Esophagus muscularis mucosa (tissue), 4 donors: ENCODE measurements at regions not wholly inside any gene's neighbourhood (a gene's known extent, or its start where the extent isn't known, plus 50 kb on each side); places are given as distances from the start of the nearest gene placed in this dataset.

Experiments used
- DNase-seq: peaks from one replicate; pipeline ENCODE4 v3.0.0-alpha.2; 2017; ENCODE audit errors: extremely low spot score
- H3K27ac ChIP-seq, 4 donors: fragments of 200-600 bp; sonication (generic); replicated peaks in 1 of 4; 1 replicate in 3 of 4; 2 replicates in 1 of 4; pipeline ENCODE4 v1.5.1; 2016 to 2019; ENCODE audit warnings: mild to moderate bottlenecking in 1 of 4
- H3K27me3 ChIP-seq, 4 donors: fragments of 200-600 bp; sonication (generic); one replicate each; pipeline versions ENCODE4 v1.5.1 to v1.6.0; 2016 to 2019
- H3K36me3 ChIP-seq, 4 donors: fragments of 200-600 bp; sonication (generic); one replicate each; pipeline ENCODE4 v1.5.1; 2016 to 2019
- H3K4me1 ChIP-seq, 4 donors: fragments of 200-600 bp; sonication (generic); one replicate each; pipeline ENCODE4 v1.5.1; 2016 to 2019
- H3K4me3 ChIP-seq, 4 donors: fragments of 200-600 bp; sonication (generic); 1 replicate in 2 of 4; 2 replicates in 2 of 4; pipeline ENCODE4 v1.5.1; 2016 to 2019; ENCODE audit warnings: mild to moderate bottlenecking in 4 of 4, moderate library complexity in 1 of 4
- H3K9me3 ChIP-seq, 4 donors: fragments of 200-600 bp; sonication (generic); 1 replicate in 3 of 4; 2 replicates in 1 of 4; pipeline ENCODE4 v1.5.1; 2016 to 2019
- EP300 ChIP-seq: sonication (generic); formaldehyde crosslinking; IDR thresholded peaks from one replicate; pipeline ENCODE4 v1.6.1; 2017; ENCODE audit warnings: antibody characterized with exemption
- POLR2A ChIP-seq: fragments of 450-650 bp; IDR thresholded peaks from one replicate; pipeline ENCODE4 v1.6.1; 2017; ENCODE audit warnings: antibody characterized with exemption, moderate library complexity, mild to moderate bottlenecking, low read depth
- POLR2AphosphoS5 ChIP-seq, 2 donors: sonication (generic); formaldehyde crosslinking; IDR thresholded peaks; one replicate each; pipeline ENCODE4 v1.6.1; 2017; ENCODE audit warnings: antibody characterized with exemption in 2 of 2
- WGBS: methylation state at CpG from one replicate; pipeline ENCODE4 v1.1.5; 2018; 5-methylcytosine and 5-hydroxymethylcytosine counted together
- intact Hi-C: fragments of 100-400 bp; cut with DNase I; formaldehyde crosslinking; loops from one replicate; pipeline ENCODE4 v1.15.1; 2023
- TF ChIP-seq, protein P1 (sequence below), 3 experiments: fragments of 200-600 bp in 2 of 3; fragments of 450-650 bp in 1 of 3; sonication (generic) in 2 of 3; IDR thresholded peaks; one replicate each; pipeline ENCODE4 v1.5.1; 2017 to 2019; ENCODE audit warnings: antibody characterized with exemption in 3 of 3, mild to moderate bottlenecking in 2 of 3, moderate library complexity in 1 of 3

GRCh38 chr1:36664571-36665287, 182.0 kb upstream of the CSF3R start:
- Histone ChIP-seq H3K4me3 (no peak overlapping the region), H3K27ac (no peak overlapping the region), H3K27me3 (peaks cover 0 to 35% (median 0%) of the 10 kb centered on the region in 4 donors), H3K36me3 (no peaks in the 10 kb centered on the region), H3K4me1 (no peaks in the 10 kb centered on the region), H3K9me3 (no peaks in the 10 kb centered on the region)
- 50% methylated on average over 11 of the region's 11 CpGs for WGBS
- intact Hi-C loops = no loop called here
- TF ChIP-seq, protein P1, sequence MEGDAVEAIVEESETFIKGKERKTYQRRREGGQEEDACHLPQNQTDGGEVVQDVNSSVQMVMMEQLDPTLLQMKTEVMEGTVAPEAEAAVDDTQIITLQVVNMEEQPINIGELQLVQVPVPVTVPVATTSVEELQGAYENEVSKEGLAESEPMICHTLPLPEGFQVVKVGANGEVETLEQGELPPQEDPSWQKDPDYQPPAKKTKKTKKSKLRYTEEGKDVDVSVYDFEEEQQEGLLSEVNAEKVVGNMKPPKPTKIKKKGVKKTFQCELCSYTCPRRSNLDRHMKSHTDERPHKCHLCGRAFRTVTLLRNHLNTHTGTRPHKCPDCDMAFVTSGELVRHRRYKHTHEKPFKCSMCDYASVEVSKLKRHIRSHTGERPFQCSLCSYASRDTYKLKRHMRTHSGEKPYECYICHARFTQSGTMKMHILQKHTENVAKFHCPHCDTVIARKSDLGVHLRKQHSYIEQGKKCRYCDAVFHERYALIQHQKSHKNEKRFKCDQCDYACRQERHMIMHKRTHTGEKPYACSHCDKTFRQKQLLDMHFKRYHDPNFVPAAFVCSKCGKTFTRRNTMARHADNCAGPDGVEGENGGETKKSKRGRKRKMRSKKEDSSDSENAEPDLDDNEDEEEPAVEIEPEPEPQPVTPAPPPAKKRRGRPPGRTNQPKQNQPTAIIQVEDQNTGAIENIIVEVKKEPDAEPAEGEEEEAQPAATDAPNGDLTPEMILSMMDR (IDR thresholded peaks at IDR 0.05) = no peak
- TF ChIP-seq POLR2A (no peak), EP300 (no peak), POLR2AphosphoS5 (IDR thresholded peaks at IDR 0.05) (no peak)
- DNase-seq = no peak

DNA sequence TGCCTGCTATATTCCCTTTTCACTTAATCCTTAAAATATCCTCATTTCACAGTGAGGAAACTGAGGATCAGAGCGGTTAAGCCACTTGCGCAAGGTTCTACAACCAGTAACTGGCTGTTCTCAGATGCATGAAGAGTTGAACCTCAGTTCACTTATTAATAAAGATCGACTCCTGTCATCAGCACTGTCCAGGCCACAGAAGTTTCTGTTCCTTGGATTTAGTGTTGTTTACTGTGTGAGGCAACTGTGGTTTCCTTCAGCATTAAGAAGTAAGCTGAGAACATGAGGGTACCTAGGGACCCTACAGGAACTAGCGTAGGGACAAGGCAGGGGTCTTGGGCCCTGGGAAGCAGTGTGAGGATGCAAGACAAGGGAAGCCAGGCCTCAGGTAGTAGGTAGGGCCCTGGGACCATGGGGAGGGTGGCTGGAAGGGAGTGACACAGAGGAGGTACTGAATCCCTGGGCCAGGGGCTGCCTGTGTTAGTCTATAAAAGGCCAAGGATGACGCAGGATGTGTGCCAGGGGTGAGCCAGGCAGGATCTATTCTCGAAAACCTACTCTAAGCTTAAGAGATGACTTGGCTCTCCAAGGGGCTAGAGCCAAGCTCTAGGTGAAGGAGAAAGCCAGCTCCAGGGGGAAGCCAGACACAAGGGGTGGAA, 181.2 kb upstream of the CSF3R start:
- Histone ChIP-seq H3K36me3 (no peaks in the 10 kb centered on the region), H3K27ac (no peak overlapping the region), H3K4me3 (no peak overlapping the region), H3K4me1 (no peaks in the 10 kb centered on the region), H3K27me3 (peaks cover 0 to 36% (median 0%) of the 10 kb centered on the region in 4 donors), H3K9me3 (no peaks in the 10 kb centered on the region)
- WGBS = 91% methylated on average over 6 of the region's 6 CpGs
- intact Hi-C loops = no loop called here
- TF ChIP-seq POLR2AphosphoS5 (IDR thresholded peaks at IDR 0.05) = no peak
- TF ChIP-seq, protein P1 (IDR thresholded peaks at IDR 0.05) = no peak
- TF ChIP-seq POLR2A = no peak
- no peak for TF ChIP-seq EP300
- DNase-seq = no peak

- no peak overlapping the region for H3K4me3 ChIP-seq
- no peaks in the 10 kb centered on the region for H3K9me3 ChIP-seq
- no peak for DNase-seq
- no peaks in the 10 kb centered on the region for H3K36me3 ChIP-seq
- TF ChIP-seq POLR2A (no peak), POLR2AphosphoS5 (IDR thresholded peaks at IDR 0.05) (no peak), EP300 (no peak)
- TF ChIP-seq, protein P1 (IDR thresholded peaks at IDR 0.05) = no peak
- H3K27ac ChIP-seq = no peak overlapping the region
- no peaks in the 10 kb centered on the region for H3K4me1 ChIP-seq
- 31% methylated on average over 2 of the region's 3 CpGs for WGBS
- peaks cover 0 to 63% (median 0%) of the 10 kb centered on the region in 4 donors for H3K27me3 ChIP-seq
- intact Hi-C loops = no loop called here
Measured at GRCh38 chr1:36658838-36659237, 176.1 kb upstream of the CSF3R start.

DNA sequence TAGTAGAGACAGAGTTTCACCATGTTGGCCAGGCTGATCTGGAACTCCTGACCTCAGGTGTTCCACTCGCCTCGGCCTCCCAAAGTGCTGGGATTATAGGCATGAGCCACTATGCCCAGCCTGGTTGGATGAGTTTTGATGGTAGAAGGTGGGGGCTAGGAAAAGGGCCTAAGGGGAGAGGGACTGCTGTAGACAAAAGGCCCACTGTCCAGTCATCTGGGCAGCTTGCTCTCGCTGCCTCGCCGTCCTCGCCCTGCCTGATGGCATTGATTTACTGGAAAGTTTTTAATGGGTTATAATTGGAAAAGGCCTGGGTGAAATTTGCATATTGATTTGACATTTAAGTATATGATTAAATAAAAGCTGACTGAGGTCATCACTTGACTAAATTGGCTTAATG, 175.1 kb upstream of the CSF3R start:
- H3K9me3 ChIP-seq = no peaks in the 10 kb centered on the region
- intact Hi-C loops = no loop called here
- TF ChIP-seq POLR2A (no peak), POLR2AphosphoS5 (IDR thresholded peaks at IDR 0.05) (no peak), EP300 (no peak)
- no peak overlapping the region for H3K27ac ChIP-seq
- peaks cover 0 to 69% (median 0%) of the 10 kb centered on the region in 4 donors for H3K27me3 ChIP-seq
- H3K4me3 ChIP-seq = no peak overlapping the region
- no peaks in the 10 kb centered on the region for H3K4me1 ChIP-seq
- DNase-seq = no peak
- no peaks in the 10 kb centered on the region for H3K36me3 ChIP-seq
- WGBS = 81% methylated on average over 6 of the region's 6 CpGs

- H3K27me3 ChIP-seq = peaks cover 0 to 78% (median 0%) of the 10 kb centered on the region in 4 donors
- H3K4me3 ChIP-seq = no peak overlapping the region
- H3K9me3 ChIP-seq = no peaks in the 10 kb centered on the region
- TF ChIP-seq POLR2A (no peak), EP300 (no peak), POLR2AphosphoS5 (IDR thresholded peaks at IDR 0.05) (no peak)
- TF ChIP-seq, protein P1 (IDR thresholded peaks at IDR 0.05) = no peak
- no peak overlapping the region for H3K27ac ChIP-seq
- intact Hi-C loops = no loop called here
- H3K36me3 ChIP-seq = no peaks in the 10 kb centered on the region
- no peak for DNase-seq
- no peaks in the 10 kb centered on the region for H3K4me1 ChIP-seq
Measured at GRCh38 chr1:36656838-36657237, 174.1 kb upstream of the CSF3R start.
